ENCODE measurements at regions not wholly inside any gene's neighbourhood (a gene's known extent, or its start where the extent isn't known, plus 50 kb on each side); places are given as distances from the start of the nearest gene placed in this dataset.

DNA sequence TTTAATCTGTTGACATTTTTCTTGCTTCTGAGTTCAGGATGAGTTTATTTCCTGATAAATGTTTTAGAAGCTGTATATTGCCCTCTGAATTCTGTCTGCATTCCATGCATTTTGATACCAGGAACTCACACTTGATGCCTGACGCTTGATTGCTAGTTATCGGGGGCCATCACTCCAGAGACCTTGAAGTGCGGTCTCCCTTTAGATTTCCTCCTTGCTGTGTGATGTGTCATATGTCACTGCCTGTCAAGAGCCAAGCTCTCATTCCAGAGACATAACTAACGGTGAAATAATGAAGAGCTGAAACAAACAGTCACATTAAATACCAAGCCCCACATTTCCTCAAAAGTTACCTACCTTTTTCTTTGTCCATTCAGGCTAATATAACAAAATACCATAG lies 155.5 kb downstream of the TNFSF13B start:
- no peak for ATAC-seq
- Histone ChIP-seq H3K36me3 (no peaks in the 10 kb centered on the region), H3K9me3 (no peaks in the 10 kb centered on the region), H3K4me1 (no peaks in the 10 kb centered on the region), H3K27me3 (no peaks in the 10 kb centered on the region), H3K27ac (no peak overlapping the region), H3K4me3 (no peak overlapping the region)
- no peak for DNase-seq
- no peak for TF ChIP-seq POLR2A (IDR thresholded peaks at IDR 0.05)
- TF ChIP-seq CTCF (IDR thresholded peaks at IDR 0.05): no peak
- intact Hi-C loops (cut with DNase I): no loop called here
- WGBS, 4 donors: 15 to 28% (median 27%) methylated on average over 4 of the region's 4 CpGs

GRCh38 chr13:108426893-108427292 lies 157.4 kb downstream of the TNFSF13B start:
- H3K27me3 ChIP-seq: no peaks in the 10 kb centered on the region
- DNase-seq: no peak
- no peaks in the 10 kb centered on the region for H3K4me1 ChIP-seq
- H3K36me3 ChIP-seq: no peaks in the 10 kb centered on the region
- no peak for ATAC-seq
- H3K4me3 ChIP-seq: no peak overlapping the region
- H3K9me3 ChIP-seq: no peaks in the 10 kb centered on the region
- 74 to 84% (median 80%) methylated on average over 1 of the region's 1 CpG for WGBS, 4 donors
- intact Hi-C loops (cut with DNase I): no loop called here
- no peak overlapping the region for H3K27ac ChIP-seq
- no peak for TF ChIP-seq POLR2A (IDR thresholded peaks at IDR 0.05)
- TF ChIP-seq CTCF (IDR thresholded peaks at IDR 0.05): no peak

- no peak overlapping the region for H3K4me3 ChIP-seq
- ATAC-seq (no peak), DNase-seq (no peak)
- H3K27me3 ChIP-seq: no peaks in the 10 kb centered on the region
- no peaks in the 10 kb centered on the region for H3K36me3 ChIP-seq
- no peaks in the 10 kb centered on the region for H3K9me3 ChIP-seq
- 59 to 70% (median 64%) methylated on average over 4 of the region's 4 CpGs for WGBS, 4 donors
- intact Hi-C loops (cut with DNase I): no loop called here
- no peak overlapping the region for H3K27ac ChIP-seq
- H3K4me1 ChIP-seq: no peaks in the 10 kb centered on the region
- no peak for TF ChIP-seq CTCF (IDR thresholded peaks at IDR 0.05)
- TF ChIP-seq POLR2A (IDR thresholded peaks at IDR 0.05): no peak
Observed at GRCh38 chr13:108427355-108427754, 157.8 kb downstream of the TNFSF13B start.

GRCh38 chr13:108428691-108429090 lies 159.2 kb downstream of the TNFSF13B start:
- Histone ChIP-seq H3K27me3 (no peaks in the 10 kb centered on the region), H3K36me3 (no peaks in the 10 kb centered on the region), H3K9me3 (no peaks in the 10 kb centered on the region), H3K4me1 (no peaks in the 10 kb centered on the region), H3K4me3 (no peak overlapping the region), H3K27ac (no peak overlapping the region)
- WGBS, 4 donors: 67 to 89% (median 87%) methylated on average over 2 of the region's 2 CpGs
- DNase-seq (no peak), ATAC-seq (no peak)
- intact Hi-C loops (cut with DNase I): no loop called here
- TF ChIP-seq POLR2A (IDR thresholded peaks at IDR 0.05) (no peak), CTCF (IDR thresholded peaks at IDR 0.05) (no peak)

Measured in heart left ventricle (tissue), 16 donors.